LNCaP clone FGC (cell line): ENCODE measurements at regions not wholly inside any gene's neighbourhood (a gene's known extent, or its start where the extent isn't known, plus 50 kb on each side); places are given as distances from the start of the nearest gene placed in this dataset.

Experiments
- DNase-seq: peaks from one replicate; pipeline ENCODE4 v3.0.0-alpha.2; 2011; ENCODE audit warnings: low read depth
- H3K4me3 ChIP-seq: 2 replicates; pipeline ENCODE4 v1.5.1; 2011; ENCODE audit warnings: mild to moderate bottlenecking, low read depth, low read length, control low read depth
- CTCF ChIP-seq: IDR thresholded peaks from 2 replicates; pipeline ENCODE4 v1.5.1; 2012; ENCODE audit warnings: mild to moderate bottlenecking; ENCODE audit not compliant: control insufficient read depth, insufficient read depth; ENCODE audit errors: extremely low read depth

GRCh38 chr7:18081617-18082016, 54.0 kb upstream of the PRPS1L1 start:
- no peak for DNase-seq
- TF ChIP-seq CTCF, result no peak
- H3K4me3 ChIP-seq, result no peak overlapping the region

GRCh38 chr7:18082169-18082568, 54.5 kb upstream of the PRPS1L1 start:
- no peak for TF ChIP-seq CTCF
- no peak for DNase-seq
- H3K4me3 ChIP-seq, result no peak overlapping the region

- 0 out of 2 replicates have a peak, but pooled peaks have one; percentile 4 for TF ChIP-seq CTCF
- peak overlapping the region; percentile 42 for H3K4me3 ChIP-seq
- no peak for DNase-seq
Observed at GRCh38 chr7:18086165-18087025, 58.7 kb upstream of the PRPS1L1 start.

GRCh38 chr7:18087026-18087686, 59.5 kb upstream of the PRPS1L1 start:
- TF ChIP-seq CTCF, result no peak
- peak overlapping the region; percentile 38 for H3K4me3 ChIP-seq
- DNase-seq, result no peak

- no peak for DNase-seq
- no peak for TF ChIP-seq CTCF
- H3K4me3 ChIP-seq, result no peak overlapping the region
Observed at GRCh38 chr7:18087687-18088078, 60.0 kb upstream of the PRPS1L1 start.

- DNase-seq, result no peak
- H3K4me3 ChIP-seq, result no peak overlapping the region
- TF ChIP-seq CTCF, result no peak
Observed at GRCh38 chr7:18096087-18096486, 68.4 kb upstream of the PRPS1L1 start.
